ENCODE measurements at regions not wholly inside any gene's neighbourhood (a gene's known extent, or its start where the extent isn't known, plus 50 kb on each side); places are given as distances from the start of the nearest gene placed in this dataset.

DNA sequence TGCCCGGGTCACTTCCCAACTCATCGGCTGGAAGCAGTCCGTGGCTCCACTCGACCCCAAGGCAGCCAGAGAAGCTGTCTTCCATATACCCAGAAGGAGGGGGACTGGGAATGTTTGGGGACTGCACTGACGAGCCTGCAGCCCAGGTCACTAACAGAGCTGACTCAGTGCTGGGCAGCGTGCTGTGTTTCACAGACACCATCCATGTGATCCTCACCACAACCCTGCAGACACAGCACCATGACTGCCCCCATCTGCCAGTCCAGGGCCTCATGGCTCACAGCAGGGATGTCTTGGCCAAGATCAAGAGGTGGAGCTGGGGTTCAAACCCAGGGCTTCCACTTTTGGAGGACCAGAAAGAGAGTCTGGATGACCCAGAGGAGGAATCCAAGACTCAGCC lies 67.9 kb downstream of the KLHDC7A start:
- no peak overlapping the region for H3K4me3 ChIP-seq (ENCODE audit: low read length)
- H3K9me3 ChIP-seq (ENCODE audit: insufficient read depth, low read depth, low read length): no peaks in the 10 kb centered on the region
- H3K27me3 ChIP-seq (ENCODE audit: insufficient read depth, low read length): no peaks in the 10 kb centered on the region
- WGBS: 83% methylated on average over 6 of the region's 6 CpGs
- H3K36me3 ChIP-seq (ENCODE audit: insufficient read depth, low read length): no peaks in the 10 kb centered on the region
- H3K9ac ChIP-seq (ENCODE audit: low read depth, low read length): no peak overlapping the region
- no peak overlapping the region for H3K27ac ChIP-seq (ENCODE audit: low read depth, low read length)
- peaks cover 9% of the 10 kb centered on the region for H3K4me1 ChIP-seq (ENCODE audit: insufficient read depth, low read length)

DNA sequence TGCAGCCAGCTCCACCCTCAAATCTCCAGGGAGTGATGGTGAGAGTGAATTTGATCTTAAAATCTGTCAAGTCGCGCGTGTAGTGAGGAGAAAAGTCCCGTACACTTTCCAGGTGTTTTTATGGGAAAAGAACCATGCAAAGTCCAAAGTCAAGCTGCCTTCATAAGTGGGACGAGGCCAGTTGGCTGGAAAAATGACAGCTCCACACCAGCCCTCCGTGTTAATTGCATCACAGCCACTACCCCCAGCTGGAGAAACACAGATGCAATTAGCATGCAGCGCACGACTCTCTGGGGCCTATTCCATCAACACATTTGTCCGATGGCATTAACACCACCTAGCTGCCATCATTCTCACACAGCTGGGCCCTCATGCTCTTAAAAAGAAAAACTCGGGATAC lies 68.4 kb downstream of the KLHDC7A start:
- Histone ChIP-seq H3K27ac (ENCODE audit: low read depth, low read length) (no peak overlapping the region), H3K36me3 (ENCODE audit: insufficient read depth, low read length) (no peaks in the 10 kb centered on the region), H3K9ac (ENCODE audit: low read depth, low read length) (no peak overlapping the region), H3K4me3 (ENCODE audit: low read length) (no peak overlapping the region), H3K27me3 (ENCODE audit: insufficient read depth, low read length) (no peaks in the 10 kb centered on the region), H3K4me1 (ENCODE audit: insufficient read depth, low read length) (peaks cover 9% of the 10 kb centered on the region), H3K9me3 (ENCODE audit: insufficient read depth, low read depth, low read length) (no peaks in the 10 kb centered on the region)
- 88% methylated on average over 10 of the region's 10 CpGs for WGBS

DNA sequence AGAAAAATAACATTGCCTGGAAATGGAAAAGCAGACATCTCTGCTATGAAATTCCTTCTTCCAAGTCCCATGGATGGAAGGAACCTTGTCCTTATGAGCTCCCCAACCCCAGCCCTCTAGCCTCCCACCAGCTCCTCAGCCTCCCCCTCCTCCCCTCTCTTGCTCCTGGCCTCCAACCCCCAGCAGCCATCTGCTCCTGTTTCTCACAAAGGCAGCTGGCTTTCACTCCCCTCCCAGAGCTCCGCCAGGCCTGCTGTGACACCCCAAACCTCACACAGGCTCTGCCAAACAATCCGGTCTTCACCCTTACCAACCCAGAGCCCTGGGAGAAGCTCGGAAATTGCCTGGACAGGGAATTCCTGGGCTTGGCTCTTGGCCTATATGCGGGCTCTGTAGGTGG lies 69.2 kb downstream of the KLHDC7A start:
- 90% methylated on average over 4 of the region's 4 CpGs for WGBS
- H3K27me3 ChIP-seq (ENCODE audit: insufficient read depth, low read length): no peaks in the 10 kb centered on the region

DNA sequence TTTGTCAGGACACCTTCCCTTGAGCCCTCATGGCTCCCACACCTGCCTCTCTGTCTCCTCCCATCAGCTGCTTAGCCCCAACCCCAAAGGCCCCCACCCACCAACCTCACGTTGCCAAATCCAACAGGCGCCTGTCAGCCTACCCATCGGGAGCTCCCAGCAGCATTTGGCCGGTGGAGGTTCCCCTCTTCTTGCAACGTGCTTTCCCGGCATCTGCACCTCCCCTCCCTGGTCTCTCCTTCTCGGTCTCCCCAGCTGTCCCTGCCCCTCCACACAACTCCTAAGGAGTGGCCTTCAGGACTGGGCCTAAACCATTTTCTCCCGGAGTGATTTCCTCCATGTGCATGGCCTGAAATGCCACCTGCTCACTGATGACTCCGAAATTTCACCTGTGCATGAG lies 71.9 kb downstream of the KLHDC7A start:
- WGBS: 85% methylated on average over 9 of the region's 9 CpGs
- Histone ChIP-seq H3K27ac (ENCODE audit: low read depth, low read length) (no peak overlapping the region), H3K4me1 (ENCODE audit: insufficient read depth, low read length) (peaks cover 3% of the 10 kb centered on the region; the same call in 1 of the 2 replicates), H3K27me3 (ENCODE audit: insufficient read depth, low read length) (no peaks in the 10 kb centered on the region), H3K4me3 (ENCODE audit: low read length) (no peak overlapping the region), H3K36me3 (ENCODE audit: insufficient read depth, low read length) (no peaks in the 10 kb centered on the region), H3K9me3 (ENCODE audit: insufficient read depth, low read depth, low read length) (no peaks in the 10 kb centered on the region), H3K9ac (ENCODE audit: low read depth, low read length) (no peak overlapping the region)

More for the DNA sequence above, 69.2 kb downstream of the KLHDC7A start:
- Histone ChIP-seq H3K9me3 (ENCODE audit: insufficient read depth, low read depth, low read length) (no peaks in the 10 kb centered on the region), H3K4me1 (ENCODE audit: insufficient read depth, low read length) (peaks cover 9% of the 10 kb centered on the region), H3K36me3 (ENCODE audit: insufficient read depth, low read length) (no peaks in the 10 kb centered on the region), H3K27ac (ENCODE audit: low read depth, low read length) (no peak overlapping the region), H3K9ac (ENCODE audit: low read depth, low read length) (no peak overlapping the region), H3K4me3 (ENCODE audit: low read length) (no peak overlapping the region)

DNA sequence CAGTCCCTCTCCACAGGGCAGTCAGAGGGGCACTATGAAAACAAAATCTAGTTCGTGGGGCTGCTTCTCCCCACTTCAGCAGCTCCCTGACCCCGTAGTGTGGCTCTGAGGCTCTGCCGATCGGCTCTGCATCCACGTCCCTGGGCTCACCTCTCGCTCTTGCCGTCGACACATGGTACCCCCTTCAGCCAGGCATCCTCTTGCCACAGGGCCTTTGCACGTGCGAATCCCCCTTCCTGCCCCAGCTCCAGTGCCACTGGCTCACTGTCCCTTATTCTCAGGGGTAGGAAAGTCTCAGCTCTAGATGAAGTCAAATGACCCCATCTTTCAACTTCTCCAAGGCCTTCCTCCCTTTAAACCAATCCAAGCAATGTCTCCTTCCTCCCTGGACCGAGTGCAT lies 72.7 kb downstream of the KLHDC7A start:
- no peaks in the 10 kb centered on the region for H3K27me3 ChIP-seq (ENCODE audit: insufficient read depth, low read length)
- no peak overlapping the region for H3K27ac ChIP-seq (ENCODE audit: low read depth, low read length)
- no peaks in the 10 kb centered on the region for H3K9me3 ChIP-seq (ENCODE audit: insufficient read depth, low read depth, low read length)
- peaks cover 3% of the 10 kb centered on the region; the same call in 1 of the 2 replicates for H3K4me1 ChIP-seq (ENCODE audit: insufficient read depth, low read length)
- no peak overlapping the region for H3K4me3 ChIP-seq (ENCODE audit: low read length)
- WGBS: 96% methylated on average over 11 of the region's 11 CpGs
- H3K9ac ChIP-seq (ENCODE audit: low read depth, low read length): no peak overlapping the region
- no peaks in the 10 kb centered on the region for H3K36me3 ChIP-seq (ENCODE audit: insufficient read depth, low read length)

DNA sequence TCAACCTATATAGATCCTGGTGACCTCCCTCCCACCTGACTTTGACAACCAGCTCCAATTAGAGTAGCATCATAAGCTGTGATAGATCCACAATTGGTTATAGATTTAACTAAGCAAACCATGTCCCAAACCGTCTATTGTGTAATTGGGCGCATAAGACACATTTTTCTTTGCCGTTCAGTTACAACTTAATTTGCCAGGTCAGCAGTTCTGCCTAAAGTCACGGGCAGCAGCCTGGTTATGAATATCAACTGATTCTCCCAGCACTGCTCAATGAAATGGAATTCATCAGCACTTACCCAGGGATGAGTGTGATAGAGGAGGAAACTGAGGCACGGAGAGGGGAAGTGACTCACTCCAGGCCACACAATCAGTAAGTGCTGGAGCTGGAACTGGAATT lies 73.4 kb downstream of the KLHDC7A start:
- Histone ChIP-seq H3K9ac (ENCODE audit: low read depth, low read length) (no peak overlapping the region), H3K36me3 (ENCODE audit: insufficient read depth, low read length) (no peaks in the 10 kb centered on the region), H3K9me3 (ENCODE audit: insufficient read depth, low read depth, low read length) (no peaks in the 10 kb centered on the region), H3K27ac (ENCODE audit: low read depth, low read length) (no peak overlapping the region), H3K4me3 (ENCODE audit: low read length) (no peak overlapping the region), H3K4me1 (ENCODE audit: insufficient read depth, low read length) (peaks cover 10% of the 10 kb centered on the region), H3K27me3 (ENCODE audit: insufficient read depth, low read length) (peaks cover 5% of the 10 kb centered on the region; the same call in 1 of the 2 replicates)
- 92% methylated on average over 5 of the region's 5 CpGs for WGBS

DNA sequence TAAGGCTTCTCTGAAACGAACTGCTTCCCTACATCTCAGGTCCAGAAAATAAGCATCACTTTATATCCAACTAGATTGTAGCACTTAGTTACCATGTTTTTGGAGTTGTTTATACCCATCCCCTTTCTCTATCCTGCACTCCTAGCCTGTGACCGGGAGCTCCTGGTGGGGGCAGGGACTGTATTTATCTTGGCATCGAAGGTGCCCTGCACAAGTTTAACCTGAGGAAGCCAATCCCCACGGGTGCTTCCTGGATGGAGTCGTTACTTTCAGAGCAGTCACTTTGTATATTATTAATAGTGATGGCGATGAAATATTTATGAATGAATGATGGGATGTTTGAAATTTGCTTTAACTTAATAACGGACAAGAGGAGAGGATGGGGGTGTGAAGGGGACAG lies 73.9 kb downstream of the KLHDC7A start:
- Histone ChIP-seq H3K9me3 (ENCODE audit: insufficient read depth, low read depth, low read length) (no peaks in the 10 kb centered on the region), H3K4me3 (ENCODE audit: low read length) (no peak overlapping the region), H3K36me3 (ENCODE audit: insufficient read depth, low read length) (no peaks in the 10 kb centered on the region), H3K27me3 (ENCODE audit: insufficient read depth, low read length) (peaks cover 9% of the 10 kb centered on the region), H3K27ac (ENCODE audit: low read depth, low read length) (no peak overlapping the region), H3K4me1 (ENCODE audit: insufficient read depth, low read length) (peaks cover 11% of the 10 kb centered on the region), H3K9ac (ENCODE audit: low read depth, low read length) (no peak overlapping the region)
- WGBS: 80% methylated on average over 7 of the region's 7 CpGs

DNA sequence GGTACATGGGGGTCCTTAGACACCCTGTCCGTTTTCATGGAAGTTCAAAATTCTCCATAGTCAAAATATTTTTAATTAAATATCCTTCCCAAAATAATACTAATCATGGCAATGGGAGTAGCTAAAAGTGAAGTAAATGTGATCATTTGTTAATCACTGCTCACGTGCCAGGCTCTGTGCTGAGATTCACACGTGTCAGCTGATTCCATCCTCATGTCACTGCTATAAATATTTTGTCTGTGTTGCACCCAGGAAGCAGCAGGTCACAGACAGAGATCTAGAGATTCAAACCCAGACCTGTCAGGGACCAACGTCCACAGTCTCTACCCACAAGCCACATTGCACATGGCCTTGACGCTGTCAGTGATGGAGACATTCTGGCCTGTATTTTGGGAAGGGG lies 74.3 kb downstream of the KLHDC7A start:
- H3K4me1 ChIP-seq (ENCODE audit: insufficient read depth, low read length): peaks cover 15% of the 10 kb centered on the region
- no peak overlapping the region for H3K27ac ChIP-seq (ENCODE audit: low read depth, low read length)
- H3K9ac ChIP-seq (ENCODE audit: low read depth, low read length): no peak overlapping the region
- H3K27me3 ChIP-seq (ENCODE audit: insufficient read depth, low read length): peaks cover 13% of the 10 kb centered on the region
- no peak overlapping the region for H3K4me3 ChIP-seq (ENCODE audit: low read length)
- H3K9me3 ChIP-seq (ENCODE audit: insufficient read depth, low read depth, low read length): no peaks in the 10 kb centered on the region
- WGBS: 88% methylated on average over 4 of the region's 5 CpGs
- H3K36me3 ChIP-seq (ENCODE audit: insufficient read depth, low read length): no peaks in the 10 kb centered on the region

DNA sequence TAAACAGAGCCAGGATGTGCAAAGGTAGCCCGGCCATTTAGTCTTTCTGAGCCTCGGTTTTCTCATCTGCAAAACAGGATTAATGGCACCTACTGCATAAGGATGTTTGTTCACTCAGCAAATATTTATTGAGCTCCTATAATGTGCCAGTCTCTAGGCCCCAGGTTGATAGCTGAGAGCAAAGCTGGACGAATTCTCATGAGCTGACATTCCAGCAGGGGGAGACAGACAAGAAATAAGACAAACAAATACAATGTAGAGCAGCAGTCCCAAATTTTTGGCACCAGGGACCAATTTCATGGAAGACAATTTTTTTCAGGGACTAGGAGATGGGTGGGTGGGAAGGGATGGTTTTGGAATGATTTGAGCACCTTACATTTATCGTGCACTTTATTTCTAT lies 74.3 kb upstream of the PAX7 start:
- Histone ChIP-seq H3K9me3 (ENCODE audit: insufficient read depth, low read depth, low read length) (no peaks in the 10 kb centered on the region), H3K4me3 (ENCODE audit: low read length) (no peak overlapping the region), H3K4me1 (ENCODE audit: insufficient read depth, low read length) (peaks cover 15% of the 10 kb centered on the region), H3K9ac (ENCODE audit: low read depth, low read length) (no peak overlapping the region), H3K27ac (ENCODE audit: low read depth, low read length) (no peak overlapping the region), H3K27me3 (ENCODE audit: insufficient read depth, low read length) (peaks cover 14% of the 10 kb centered on the region), H3K36me3 (ENCODE audit: insufficient read depth, low read length) (no peaks in the 10 kb centered on the region)
- 57% methylated on average over 3 of the region's 4 CpGs for WGBS

DNA sequence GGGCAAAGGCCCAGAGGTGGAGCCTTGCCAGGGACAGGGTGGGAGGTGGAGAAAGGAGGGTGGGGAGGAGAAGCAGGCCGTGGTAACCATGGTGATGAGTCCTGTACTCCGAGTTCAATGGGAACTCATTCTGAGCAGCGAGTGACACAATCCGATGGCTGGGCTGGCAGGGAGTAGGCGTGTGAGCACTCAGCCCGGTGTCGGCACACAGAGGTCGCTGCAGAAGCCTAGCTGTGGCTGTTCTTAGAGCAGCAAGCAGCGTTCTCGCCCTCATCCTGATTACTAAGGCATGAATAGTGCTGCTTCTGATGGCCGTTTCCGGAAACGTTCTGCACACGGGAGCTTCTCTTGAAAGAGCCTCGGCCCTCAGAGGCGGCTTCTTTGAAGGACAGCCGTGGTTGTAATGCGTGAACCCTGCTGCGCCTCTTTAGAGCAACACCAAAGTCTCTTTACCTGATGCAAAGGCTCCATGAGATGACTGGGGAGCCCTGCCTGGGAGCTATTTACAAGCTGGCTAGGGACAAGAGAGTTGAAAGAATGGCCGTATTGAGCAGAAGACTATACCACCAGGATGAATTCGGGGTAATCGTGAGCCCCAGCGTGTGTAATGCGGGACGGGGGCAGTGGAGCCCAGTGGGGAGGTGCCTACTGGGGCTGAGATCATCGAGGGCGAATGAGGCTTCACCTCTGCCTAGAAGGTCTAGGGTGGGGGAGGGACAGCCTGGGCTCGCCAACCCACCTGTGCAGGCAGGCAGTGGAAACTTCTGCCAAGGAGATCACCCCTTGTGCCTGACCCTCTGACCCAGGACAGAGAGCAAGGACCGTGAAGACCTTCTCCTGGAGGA lies 72.8 kb upstream of the PAX7 start:
- peak overlapping the region; percentile 42 for H3K4me3 ChIP-seq (ENCODE audit: low read length)
- H3K4me1 ChIP-seq (ENCODE audit: insufficient read depth, low read length): peaks cover 15% of the 10 kb centered on the region
- 2% methylated on average over 29 of the region's 29 CpGs for WGBS
- H3K27ac ChIP-seq (ENCODE audit: low read depth, low read length): peak overlapping the region; percentile 46; the same call in 1 of the 2 replicates
- no peaks in the 10 kb centered on the region for H3K36me3 ChIP-seq (ENCODE audit: insufficient read depth, low read length)
- no peak overlapping the region; the same call in 1 of the 2 replicates for H3K9ac ChIP-seq (ENCODE audit: low read depth, low read length)
- H3K27me3 ChIP-seq (ENCODE audit: insufficient read depth, low read length): peaks cover 14% of the 10 kb centered on the region
- no peaks in the 10 kb centered on the region for H3K9me3 ChIP-seq (ENCODE audit: insufficient read depth, low read depth, low read length)

DNA sequence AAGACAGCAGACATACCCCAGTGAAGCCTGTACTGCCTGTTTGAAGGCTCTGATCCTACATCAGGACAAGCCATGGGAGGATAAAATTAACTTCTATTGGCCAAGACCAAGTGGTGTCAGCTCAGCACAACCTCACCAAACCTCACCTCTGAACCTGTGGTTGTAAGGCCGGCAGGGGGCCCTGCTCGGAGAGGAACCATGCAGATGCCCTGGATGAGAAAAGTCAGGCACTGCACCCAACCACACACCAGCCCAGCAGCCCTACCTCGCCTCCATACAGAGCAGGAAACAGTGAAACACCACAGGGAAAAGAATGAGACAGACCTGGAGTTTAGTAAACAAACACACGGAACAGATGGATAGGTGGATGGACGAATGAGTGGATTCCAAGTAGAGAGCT lies 70.0 kb upstream of the PAX7 start:
- Histone ChIP-seq H3K9ac (ENCODE audit: low read depth, low read length) (no peak overlapping the region), H3K27ac (ENCODE audit: low read depth, low read length) (no peak overlapping the region), H3K9me3 (ENCODE audit: insufficient read depth, low read depth, low read length) (no peaks in the 10 kb centered on the region), H3K27me3 (ENCODE audit: insufficient read depth, low read length) (peaks cover 14% of the 10 kb centered on the region), H3K4me1 (ENCODE audit: insufficient read depth, low read length) (peaks cover 15% of the 10 kb centered on the region), H3K36me3 (ENCODE audit: insufficient read depth, low read length) (no peaks in the 10 kb centered on the region), H3K4me3 (ENCODE audit: low read length) (no peak overlapping the region)
- 71% methylated on average over 5 of the region's 5 CpGs for WGBS
